ENCODE measurements at regions not wholly inside any gene's neighbourhood (a gene's known extent, or its start where the extent isn't known, plus 50 kb on each side); places are given as distances from the start of the nearest gene placed in this dataset.
A peak's percentile ranks its signal among the peaks of the same experiment; 100 is the strongest.

DNA sequence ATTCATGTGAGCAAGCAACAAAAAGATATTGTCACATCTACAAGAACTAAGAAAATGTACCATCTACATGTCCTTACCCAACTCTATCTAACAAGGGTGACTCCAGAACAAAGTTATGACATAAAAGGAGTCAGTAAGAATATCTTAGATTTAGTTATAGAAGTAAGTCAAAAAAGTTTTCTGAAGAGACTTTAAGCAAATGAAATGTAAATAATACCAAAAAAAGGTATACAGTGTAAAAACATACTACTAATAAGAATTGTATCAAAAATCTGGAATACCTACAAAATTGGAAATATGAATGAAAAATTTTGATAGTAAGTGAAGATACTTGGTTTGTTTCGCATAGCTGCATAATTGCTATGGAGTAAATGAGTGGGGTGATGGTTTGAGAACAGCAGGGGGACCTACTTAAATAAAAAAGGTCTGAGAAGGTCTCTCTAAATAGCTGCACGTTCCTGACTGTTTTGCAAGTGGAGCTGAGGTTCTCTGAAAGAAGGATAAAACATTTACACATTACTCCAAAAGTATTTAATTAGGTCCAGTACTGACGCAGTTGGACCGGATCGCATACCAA is 51.0 kb upstream of the ENPP6 start:
- H3K4me3 Mint-ChIP-seq (ENCODE audit: unreplicated experiment): peak overlapping the region; percentile 42
- TF ChIP-seq, protein P1, sequence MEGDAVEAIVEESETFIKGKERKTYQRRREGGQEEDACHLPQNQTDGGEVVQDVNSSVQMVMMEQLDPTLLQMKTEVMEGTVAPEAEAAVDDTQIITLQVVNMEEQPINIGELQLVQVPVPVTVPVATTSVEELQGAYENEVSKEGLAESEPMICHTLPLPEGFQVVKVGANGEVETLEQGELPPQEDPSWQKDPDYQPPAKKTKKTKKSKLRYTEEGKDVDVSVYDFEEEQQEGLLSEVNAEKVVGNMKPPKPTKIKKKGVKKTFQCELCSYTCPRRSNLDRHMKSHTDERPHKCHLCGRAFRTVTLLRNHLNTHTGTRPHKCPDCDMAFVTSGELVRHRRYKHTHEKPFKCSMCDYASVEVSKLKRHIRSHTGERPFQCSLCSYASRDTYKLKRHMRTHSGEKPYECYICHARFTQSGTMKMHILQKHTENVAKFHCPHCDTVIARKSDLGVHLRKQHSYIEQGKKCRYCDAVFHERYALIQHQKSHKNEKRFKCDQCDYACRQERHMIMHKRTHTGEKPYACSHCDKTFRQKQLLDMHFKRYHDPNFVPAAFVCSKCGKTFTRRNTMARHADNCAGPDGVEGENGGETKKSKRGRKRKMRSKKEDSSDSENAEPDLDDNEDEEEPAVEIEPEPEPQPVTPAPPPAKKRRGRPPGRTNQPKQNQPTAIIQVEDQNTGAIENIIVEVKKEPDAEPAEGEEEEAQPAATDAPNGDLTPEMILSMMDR (IDR thresholded peaks at IDR 0.05; ENCODE audit: unreplicated experiment): no peak
- H3K27me3 Mint-ChIP-seq (ENCODE audit: insufficient read depth, unreplicated experiment): no peaks in the 10 kb centered on the region
- H3K4me1 Mint-ChIP-seq (ENCODE audit: insufficient read depth, unreplicated experiment): peaks cover 11% of the 10 kb centered on the region
- intact Hi-C loops (cut with micrococcal nuclease): loop anchor here (1.0 to 10.0 kb wide), 5 partner anchors 14 to 866 kb away; partner anchors contain the start of genes CENPU and IRF2
- POLR2A ChIA-PET: interaction anchor here (0.7 to 8.1 kb wide), 8 partner anchors 16 to 268 kb away, joined by 3 to 84 read pairs (median 5); partner anchors contain the start of gene IRF2
- H3K27ac Mint-ChIP-seq (ENCODE audit: low read depth, unreplicated experiment): peak overlapping the region; percentile 68
- H3K9me3 Mint-ChIP-seq (ENCODE audit: unreplicated experiment): no peaks in the 10 kb centered on the region
- H3K36me3 Mint-ChIP-seq (ENCODE audit: insufficient read depth, unreplicated experiment): peaks cover 9% of the 10 kb centered on the region
- no TSS peak for BruUV-seq (replicated peaks)
- no peak for DNase-seq (ENCODE audit: unreplicated experiment)
- CTCF ChIA-PET: interaction anchor here (0.6 to 6.5 kb wide), 8 partner anchors 12 to 1132 kb away, joined by 3 to 43 read pairs (median 4); no protein-coding TSS in a partner anchor

DNA sequence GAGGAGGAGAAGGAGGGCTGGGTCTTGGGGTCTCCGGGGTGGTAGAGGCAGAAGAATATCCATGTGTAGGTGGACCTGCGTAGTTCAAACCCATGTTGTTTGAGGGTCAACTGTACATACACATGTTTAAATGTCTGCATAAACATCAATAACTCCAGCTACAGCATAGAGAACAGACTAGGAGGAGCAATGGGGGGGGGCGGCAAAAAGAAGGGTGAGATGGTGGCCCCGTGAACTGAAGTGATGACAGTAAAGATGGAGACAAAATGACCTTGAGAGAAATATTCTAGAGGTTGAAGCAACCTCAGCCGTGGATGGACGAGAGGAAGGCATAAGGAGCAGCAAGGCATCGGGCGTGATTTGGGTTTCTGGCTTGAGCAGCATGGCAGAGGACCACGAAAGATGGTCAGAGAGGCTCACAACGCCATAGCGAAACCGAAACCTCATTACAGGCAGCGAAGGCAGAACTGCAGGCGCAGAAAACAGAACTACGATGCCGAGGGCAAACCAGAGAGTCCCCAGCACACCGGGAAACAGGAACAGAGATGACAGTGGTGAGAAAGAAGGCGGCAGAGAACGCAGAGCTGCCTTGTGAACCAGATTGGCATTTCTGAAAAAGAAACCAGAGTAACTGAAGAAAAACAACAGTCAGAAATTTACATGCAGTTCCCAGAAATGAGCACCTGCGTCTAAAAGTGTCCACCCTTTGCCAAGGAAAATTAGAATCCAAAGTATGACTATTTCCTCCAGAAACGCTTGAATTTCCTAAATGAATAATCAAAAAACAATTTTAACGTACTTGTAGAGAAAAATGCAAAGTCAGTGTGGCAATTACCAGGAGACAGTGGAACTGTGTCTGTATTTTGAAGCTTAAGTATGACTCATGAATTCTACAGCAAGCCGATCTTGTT is 50.3 kb upstream of the ENPP6 start:
- intact Hi-C loops (cut with micrococcal nuclease): loop anchor here (1.0 to 10.0 kb wide), 5 partner anchors 15 to 867 kb away; partner anchors contain the start of genes CENPU and IRF2
- ChIA-PET CTCF (interaction anchor here (0.6 to 6.5 kb wide), 9 partner anchors 13 to 1131 kb away, joined by 3 to 43 read pairs (median 4); no protein-coding TSS in a partner anchor), POLR2A (interaction anchor here (0.6 to 8.1 kb wide), 8 partner anchors 17 to 642 kb away, joined by 3 to 84 read pairs (median 5); no protein-coding TSS in a partner anchor)
- Mint-ChIP-seq H3K4me3 (ENCODE audit: unreplicated experiment) (peak overlapping the region; percentile 42), H3K9me3 (ENCODE audit: unreplicated experiment) (no peaks in the 10 kb centered on the region), H3K27me3 (ENCODE audit: insufficient read depth, unreplicated experiment) (no peaks in the 10 kb centered on the region), H3K27ac (ENCODE audit: low read depth, unreplicated experiment) (peak overlapping the region; percentile 68), H3K36me3 (ENCODE audit: insufficient read depth, unreplicated experiment) (peaks cover 15% of the 10 kb centered on the region), H3K4me1 (ENCODE audit: insufficient read depth, unreplicated experiment) (peaks cover 11% of the 10 kb centered on the region)
- peak; percentile 70 for DNase-seq (ENCODE audit: unreplicated experiment)
- BruUV-seq (replicated peaks): no TSS peak
- TF ChIP-seq, protein P1 (IDR thresholded peaks at IDR 0.05; ENCODE audit: unreplicated experiment): no peak

Measured in MCF 10A (cell line).